ENCODE measurements at regions not wholly inside any gene's neighbourhood (a gene's known extent, or its start where the extent isn't known, plus 50 kb on each side); places are given as distances from the start of the nearest gene placed in this dataset.

GRCh38 chr2:204050681-204051080, 114.1 kb downstream of the ICOS start:
- DNase-seq = no peak

- DNase-seq = peak; percentile 41
These were observed 114.9 kb downstream of the ICOS start for GRCh38 chr2:204051476-204051875.

- DNase-seq = no peak
These were observed 115.5 kb downstream of the ICOS start for GRCh38 chr2:204051984-204052556.

- DNase-seq = no peak
These were observed 122.5 kb downstream of the ICOS start for GRCh38 chr2:204059016-204059415.

GRCh38 chr2:204060841-204061240, 124.3 kb downstream of the ICOS start:
- no peak for DNase-seq

GRCh38 chr2:204061241-204061640, 124.7 kb downstream of the ICOS start:
- DNase-seq = no peak

GRCh38 chr2:204064119-204064518, 127.6 kb downstream of the ICOS start:
- no peak for DNase-seq

- DNase-seq = no peak
These were observed 129.0 kb downstream of the ICOS start for GRCh38 chr2:204065566-204065965.

GRCh38 chr2:204066051-204066450, 129.5 kb downstream of the ICOS start:
- no peak for DNase-seq

GRCh38 chr2:204069804-204070203, 133.2 kb downstream of the ICOS start:
- DNase-seq = no peak

- DNase-seq = peak; percentile 59
These were observed 136.1 kb downstream of the ICOS start for GRCh38 chr2:204072443-204073324.

- no peak for DNase-seq
These were observed 137.9 kb downstream of the ICOS start for GRCh38 chr2:204074456-204074855.

- DNase-seq = no peak
These were observed 141.6 kb downstream of the ICOS start for GRCh38 chr2:204078003-204078698.

- DNase-seq = no peak
These were observed 145.2 kb downstream of the ICOS start for GRCh38 chr2:204081487-204082425.

- DNase-seq = no peak
These were observed 149.6 kb downstream of the ICOS start for GRCh38 chr2:204086167-204086566.

- DNase-seq = no peak
These were observed 152.5 kb downstream of the ICOS start for GRCh38 chr2:204089105-204089504.

GRCh38 chr2:204089574-204089973, 153.0 kb downstream of the ICOS start:
- no peak for DNase-seq

- DNase-seq = no peak
These were observed 153.5 kb downstream of the ICOS start for GRCh38 chr2:204090021-204090420.

GRCh38 chr2:204104811-204105210, 168.2 kb downstream of the ICOS start:
- no peak for DNase-seq

- peak; percentile 65 for DNase-seq
These were observed 171.8 kb downstream of the ICOS start for GRCh38 chr2:204108330-204108751.

- DNase-seq = peak; percentile 12
These were observed 172.3 kb downstream of the ICOS start for GRCh38 chr2:204108781-204109295.

GRCh38 chr2:204109681-204110080, 173.1 kb downstream of the ICOS start:
- DNase-seq = no peak

Data from CD4-positive, alpha-beta T cell treated with Interleukin-10 for 1 hour (primary cell).